HUES48 (cell line): ENCODE measurements at regions not wholly inside any gene's neighbourhood (a gene's known extent, or its start where the extent isn't known, plus 50 kb on each side); places are given as distances from the start of the nearest gene placed in this dataset.
"Not testable (repeated sequence)": the region's sequence is repeated elsewhere in the genome, so short reads cannot be mapped to it uniquely, and the experiment has no call there.

Experiments
- H3K27ac ChIP-seq: one replicate; pipeline ENCODE4 v1.7.0; 2013; ENCODE audit warnings: low read depth, low read length, inconsistent platforms
- H3K27me3 ChIP-seq: 2 replicates; pipeline ENCODE4 v1.6.1; 2013; ENCODE audit warnings: mild to moderate bottlenecking, low read length; ENCODE audit not compliant: control insufficient read depth, insufficient read depth
- H3K36me3 ChIP-seq: 2 replicates; pipeline ENCODE4 v1.6.1; 2013; ENCODE audit warnings: low read length; ENCODE audit not compliant: control insufficient read depth, insufficient read depth
- H3K4me1 ChIP-seq: 2 replicates; pipeline ENCODE4 v1.6.1; 2013; ENCODE audit warnings: mild to moderate bottlenecking, low read length; ENCODE audit not compliant: control insufficient read depth, insufficient read depth
- H3K4me3 ChIP-seq: 2 replicates; pipeline ENCODE4 v1.5.1; 2013; ENCODE audit warnings: mild to moderate bottlenecking, low read depth, low read length
- H3K9ac ChIP-seq: 2 replicates; pipeline ENCODE4 v1.6.1; 2013; ENCODE audit warnings: mild to moderate bottlenecking, low read depth, low read length, moderate library complexity
- H3K9me3 ChIP-seq: 2 replicates; pipeline ENCODE4 v1.6.1; 2013; ENCODE audit warnings: low read length; ENCODE audit not compliant: control insufficient read depth, insufficient read depth

GRCh38 chr10:85407088-85407487 lies 959.5 kb downstream of the GRID1 start:
- Histone ChIP-seq H3K4me3 (no peak overlapping the region), H3K9me3 (no peaks in the 10 kb centered on the region), H3K27me3 (no peaks in the 10 kb centered on the region), H3K9ac (no peak overlapping the region), H3K4me1 (no peaks in the 10 kb centered on the region), H3K36me3 (no peaks in the 10 kb centered on the region), H3K27ac (peak overlapping the region; percentile 18)

GRCh38 chr10:85408388-85408787 lies 958.2 kb downstream of the GRID1 start:
- Histone ChIP-seq H3K4me3 (no peak overlapping the region), H3K36me3 (no peaks in the 10 kb centered on the region), H3K27ac (no peak overlapping the region), H3K9me3 (no peaks in the 10 kb centered on the region), H3K9ac (no peak overlapping the region), H3K27me3 (no peaks in the 10 kb centered on the region), H3K4me1 (no peaks in the 10 kb centered on the region)

GRCh38 chr10:85410586-85410985 lies 956.0 kb downstream of the GRID1 start:
- not testable (repeated sequence) for H3K9me3 ChIP-seq, H3K4me3 ChIP-seq, H3K27me3 ChIP-seq, H3K36me3 ChIP-seq, H3K27ac ChIP-seq, H3K4me1 ChIP-seq, H3K9ac ChIP-seq

GRCh38 chr10:85413570-85413969 lies 953.0 kb downstream of the GRID1 start:
- Histone ChIP-seq H3K27ac (no peak overlapping the region), H3K4me1 (no peaks in the 10 kb centered on the region), H3K4me3 (no peak overlapping the region), H3K27me3 (no peaks in the 10 kb centered on the region), H3K9ac (no peak overlapping the region), H3K36me3 (no peaks in the 10 kb centered on the region), H3K9me3 (no peaks in the 10 kb centered on the region)

GRCh38 chr10:85420501-85421191 lies 945.9 kb downstream of the GRID1 start:
- Histone ChIP-seq H3K27me3 (no peaks in the 10 kb centered on the region), H3K9ac (no peak overlapping the region), H3K36me3 (no peaks in the 10 kb centered on the region), H3K4me3 (no peak overlapping the region), H3K27ac (no peak overlapping the region), H3K9me3 (no peaks in the 10 kb centered on the region), H3K4me1 (peaks cover 9% of the 10 kb centered on the region)

GRCh38 chr10:85421421-85421820 lies 945.2 kb downstream of the GRID1 start:
- Histone ChIP-seq H3K27me3 (no peaks in the 10 kb centered on the region), H3K36me3 (no peaks in the 10 kb centered on the region), H3K4me1 (peaks cover 9% of the 10 kb centered on the region), H3K9me3 (no peaks in the 10 kb centered on the region), H3K4me3 (no peak overlapping the region), H3K9ac (no peak overlapping the region), H3K27ac (no peak overlapping the region)

GRCh38 chr10:85429126-85429525 lies 937.5 kb downstream of the GRID1 start:
- Histone ChIP-seq H3K4me1 (no peaks in the 10 kb centered on the region), H3K9ac (no peak overlapping the region), H3K27ac (no peak overlapping the region), H3K9me3 (no peaks in the 10 kb centered on the region), H3K36me3 (no peaks in the 10 kb centered on the region), H3K27me3 (no peaks in the 10 kb centered on the region), H3K4me3 (no peak overlapping the region)

- no peaks in the 10 kb centered on the region for H3K4me1 ChIP-seq
Observed at GRCh38 chr10:85430991-85431390, 935.6 kb downstream of the GRID1 start.

GRCh38 chr10:85433248-85433647 lies 933.3 kb downstream of the GRID1 start:
- no peaks in the 10 kb centered on the region for H3K27me3 ChIP-seq
- H3K36me3 ChIP-seq: no peaks in the 10 kb centered on the region
- H3K9me3 ChIP-seq: no peaks in the 10 kb centered on the region
- H3K9ac ChIP-seq: no peak overlapping the region
- H3K4me3 ChIP-seq: no peak overlapping the region
- no peak overlapping the region for H3K27ac ChIP-seq
- H3K4me1 ChIP-seq: no peaks in the 10 kb centered on the region

More at GRCh38 chr10:85430991-85431390, 935.6 kb downstream of the GRID1 start:
- no peaks in the 10 kb centered on the region for H3K27me3 ChIP-seq
- H3K36me3 ChIP-seq: no peaks in the 10 kb centered on the region
- H3K9me3 ChIP-seq: no peaks in the 10 kb centered on the region
- no peak overlapping the region for H3K27ac ChIP-seq
- no peak overlapping the region for H3K4me3 ChIP-seq
- H3K9ac ChIP-seq: no peak overlapping the region

GRCh38 chr10:85444868-85445267 lies 921.7 kb downstream of the GRID1 start:
- Histone ChIP-seq H3K9ac (no peak overlapping the region), H3K27me3 (no peaks in the 10 kb centered on the region), H3K27ac (no peak overlapping the region), H3K4me3 (no peak overlapping the region), H3K36me3 (no peaks in the 10 kb centered on the region), H3K9me3 (no peaks in the 10 kb centered on the region), H3K4me1 (no peaks in the 10 kb centered on the region)

GRCh38 chr10:85445702-85446101 lies 920.9 kb downstream of the GRID1 start:
- H3K9ac ChIP-seq: no peak overlapping the region
- H3K27ac ChIP-seq: no peak overlapping the region
- no peaks in the 10 kb centered on the region for H3K4me1 ChIP-seq
- H3K36me3 ChIP-seq: no peaks in the 10 kb centered on the region
- no peaks in the 10 kb centered on the region for H3K9me3 ChIP-seq
- H3K27me3 ChIP-seq: no peaks in the 10 kb centered on the region
- no peak overlapping the region for H3K4me3 ChIP-seq
